GM13976 (cell line): ENCODE measurements at regions not wholly inside any gene's neighbourhood (a gene's known extent, or its start where the extent isn't known, plus 50 kb on each side); places are given as distances from the start of the nearest gene placed in this dataset.

Experiments used
- DNase-seq: peaks from one replicate; pipeline ENCODE4 v3.0.0; 2012; ENCODE audit warnings: low spot score
- in situ Hi-C: fragments of 300-500 bp; cut with MboI; formaldehyde crosslinking; loops from one replicate; pipeline ENCODE4 v1.12.0; 2022; ENCODE audit warnings: low sequenced_read_pairs, mixed read lengths, inconsistent platforms; ENCODE audit not compliant: unreplicated experiment
- TF ChIP-seq, protein P1 (sequence below): IDR thresholded peaks from 2 replicates; pipeline ENCODE4 v1.5.1; 2012; ENCODE audit warnings: borderline replicate concordance, mild to moderate bottlenecking; ENCODE audit not compliant: insufficient read depth; ENCODE audit errors: extremely low read depth, missing control alignments, control extremely low read depth

DNA sequence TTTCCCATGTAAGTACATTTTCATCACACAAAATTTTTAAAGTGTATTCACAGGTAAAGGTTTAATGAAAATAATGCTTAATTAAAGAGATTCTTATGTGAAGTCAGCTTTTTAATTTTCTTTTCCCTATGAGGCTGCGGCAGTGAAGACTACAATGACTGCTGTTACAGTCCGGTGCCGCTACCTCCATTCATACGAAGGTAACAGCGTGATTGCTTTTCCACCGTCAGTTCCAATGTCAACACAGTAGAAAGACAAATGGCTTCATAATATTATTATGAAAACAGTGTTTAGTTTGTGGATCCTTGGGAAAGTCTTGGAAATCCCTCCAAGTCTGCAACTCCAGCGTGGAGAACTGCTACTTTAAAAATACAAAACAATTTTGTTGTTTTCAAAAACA, 254.9 kb upstream of the NRIP1 start:
- TF ChIP-seq, protein P1, sequence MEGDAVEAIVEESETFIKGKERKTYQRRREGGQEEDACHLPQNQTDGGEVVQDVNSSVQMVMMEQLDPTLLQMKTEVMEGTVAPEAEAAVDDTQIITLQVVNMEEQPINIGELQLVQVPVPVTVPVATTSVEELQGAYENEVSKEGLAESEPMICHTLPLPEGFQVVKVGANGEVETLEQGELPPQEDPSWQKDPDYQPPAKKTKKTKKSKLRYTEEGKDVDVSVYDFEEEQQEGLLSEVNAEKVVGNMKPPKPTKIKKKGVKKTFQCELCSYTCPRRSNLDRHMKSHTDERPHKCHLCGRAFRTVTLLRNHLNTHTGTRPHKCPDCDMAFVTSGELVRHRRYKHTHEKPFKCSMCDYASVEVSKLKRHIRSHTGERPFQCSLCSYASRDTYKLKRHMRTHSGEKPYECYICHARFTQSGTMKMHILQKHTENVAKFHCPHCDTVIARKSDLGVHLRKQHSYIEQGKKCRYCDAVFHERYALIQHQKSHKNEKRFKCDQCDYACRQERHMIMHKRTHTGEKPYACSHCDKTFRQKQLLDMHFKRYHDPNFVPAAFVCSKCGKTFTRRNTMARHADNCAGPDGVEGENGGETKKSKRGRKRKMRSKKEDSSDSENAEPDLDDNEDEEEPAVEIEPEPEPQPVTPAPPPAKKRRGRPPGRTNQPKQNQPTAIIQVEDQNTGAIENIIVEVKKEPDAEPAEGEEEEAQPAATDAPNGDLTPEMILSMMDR: no peak
- no peak for DNase-seq
- in situ Hi-C loops: no loop called here

DNA sequence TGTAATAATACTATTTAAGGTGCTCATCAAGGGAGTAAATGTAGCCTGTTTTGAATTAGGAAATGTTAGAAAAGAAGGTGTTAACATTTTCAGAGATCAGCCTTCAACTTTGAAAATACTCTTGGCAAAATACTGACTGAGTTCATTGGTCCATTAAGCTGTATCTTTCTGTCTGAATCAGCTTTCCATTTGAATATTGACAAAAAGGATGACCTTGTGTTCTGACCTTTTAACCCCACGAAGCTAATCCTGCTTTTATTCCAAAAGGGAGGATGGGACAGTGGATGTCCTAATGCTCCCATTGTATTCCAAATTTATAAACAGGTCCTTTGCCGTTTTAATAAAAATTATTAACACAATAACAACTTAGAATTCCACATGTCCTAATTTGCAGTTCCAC, 259.7 kb upstream of the NRIP1 start:
- in situ Hi-C loops: no loop called here
- no peak for DNase-seq
- TF ChIP-seq, protein P1: no peak

DNA sequence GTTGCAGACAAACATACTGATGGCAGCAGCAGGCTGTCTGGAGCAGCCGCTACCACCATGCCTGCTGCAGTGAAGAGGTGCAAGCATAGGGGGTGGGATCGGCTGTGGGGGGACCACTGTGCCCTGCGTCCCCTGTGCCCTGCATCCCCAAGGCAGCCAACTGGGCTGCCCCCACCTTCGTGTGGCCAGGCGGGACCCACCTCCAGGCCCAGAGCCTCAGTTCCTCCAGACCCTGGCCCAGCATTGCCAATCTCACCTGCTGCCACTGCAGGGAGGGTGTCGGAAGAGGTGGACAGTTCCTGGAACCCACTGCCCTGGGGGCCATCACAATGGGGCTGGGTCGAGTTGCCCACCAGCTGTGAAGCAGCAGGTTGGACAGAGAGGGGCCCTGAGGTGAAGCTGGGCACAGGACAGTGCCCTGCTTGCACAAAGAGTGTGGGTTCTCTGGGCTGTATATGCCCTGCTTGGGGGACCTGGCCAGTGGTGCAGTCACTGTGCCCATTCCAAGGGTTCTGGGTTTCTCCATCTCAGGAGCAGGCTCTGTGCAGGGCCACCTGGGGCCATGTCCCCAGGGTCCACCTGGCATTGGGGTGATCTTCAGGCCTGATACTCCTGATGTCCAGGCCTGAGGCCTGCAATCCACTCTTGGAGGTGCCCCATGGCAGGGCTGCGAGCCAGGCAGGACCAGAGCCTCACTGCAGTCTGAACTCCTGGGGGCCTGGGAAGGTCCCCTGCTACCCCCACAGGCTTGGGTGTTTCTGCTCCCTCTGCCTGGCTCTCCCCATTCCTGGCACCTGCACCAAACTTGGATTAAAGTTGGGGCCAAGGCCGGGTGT, 261.4 kb upstream of the NRIP1 start:
- in situ Hi-C loops: no loop called here
- TF ChIP-seq, protein P1: no peak
- DNase-seq: no peak

DNA sequence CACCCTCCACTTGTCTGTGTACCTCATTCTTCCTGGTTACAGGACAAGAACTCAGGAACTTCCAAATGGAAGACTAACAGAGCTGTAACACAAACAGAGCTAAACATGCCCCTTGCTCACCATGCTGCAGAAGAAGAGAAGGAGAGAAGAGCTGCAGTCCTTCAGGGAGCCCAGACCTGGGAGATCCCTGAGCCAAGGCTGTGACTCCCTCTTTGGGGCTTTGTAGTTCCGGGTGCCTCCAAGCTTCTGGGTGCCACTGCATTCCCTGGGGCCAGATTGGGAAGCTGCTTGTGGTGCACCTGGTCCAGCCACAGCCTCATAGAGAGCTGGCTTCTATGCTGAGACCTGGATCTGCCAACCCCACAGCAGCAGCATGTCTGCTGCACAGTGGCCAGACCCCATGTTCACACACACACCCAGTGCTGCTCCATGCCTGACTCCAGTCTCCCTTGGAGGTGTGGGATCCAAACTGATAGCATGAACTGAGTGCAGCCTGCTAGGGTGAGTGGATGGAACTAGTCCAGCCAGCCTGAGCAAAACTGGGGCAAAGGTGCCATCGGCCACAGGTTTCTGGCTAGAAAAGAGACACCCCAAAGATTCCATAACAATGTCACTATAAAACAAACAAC, 263.0 kb upstream of the NRIP1 start:
- in situ Hi-C loops: no loop called here
- TF ChIP-seq, protein P1: no peak
- no peak for DNase-seq

DNA sequence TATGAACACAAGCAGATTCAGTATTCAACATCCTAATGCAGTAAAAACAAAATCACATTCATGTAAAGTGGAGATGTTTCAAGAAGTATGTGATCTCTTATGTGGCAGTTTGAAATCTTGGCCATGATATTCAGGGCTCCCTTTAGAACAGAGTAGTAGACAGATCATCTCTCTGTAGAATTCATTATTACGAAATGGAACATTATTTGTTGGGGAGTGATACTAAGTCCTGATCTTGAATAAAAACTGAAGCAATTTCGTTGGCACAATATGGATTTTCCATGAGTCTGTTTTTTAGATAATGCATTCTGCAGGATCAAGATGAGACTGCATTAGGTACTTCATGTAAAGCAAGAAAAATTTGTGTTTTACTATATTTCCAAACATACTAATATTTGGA, 264.4 kb upstream of the NRIP1 start:
- in situ Hi-C loops: no loop called here
- no peak for DNase-seq
- TF ChIP-seq, protein P1: no peak

DNA sequence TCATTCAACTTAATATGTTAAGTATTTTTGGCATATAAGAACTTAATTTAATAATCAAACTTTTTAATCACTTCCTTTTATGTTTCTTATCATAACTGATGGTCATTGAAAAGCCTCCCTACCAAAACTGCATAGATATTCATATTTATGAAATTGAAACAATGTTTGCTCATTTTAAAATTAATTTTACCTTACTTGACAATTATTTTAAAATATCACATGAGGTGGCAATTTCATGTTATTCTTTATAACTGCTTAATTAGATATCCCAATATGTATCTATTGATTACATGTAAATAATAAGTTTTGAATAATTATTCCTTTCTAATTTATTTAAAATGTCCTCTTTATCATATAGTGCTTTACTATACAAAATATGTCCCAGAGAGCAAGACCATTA, 266.1 kb upstream of the NRIP1 start:
- in situ Hi-C loops: no loop called here
- TF ChIP-seq, protein P1: no peak
- no peak for DNase-seq
